Stimulated activated CD8-positive, alpha-beta memory T cell treated with anti-CD3 and anti-CD28 coated beads, Interleukin-15, amount 100 ng/mL, for 4 hours (primary cell): ENCODE measurements at regions not wholly inside any gene's neighbourhood (a gene's known extent, or its start where the extent isn't known, plus 50 kb on each side); places are given as distances from the start of the nearest gene placed in this dataset.
A peak's percentile ranks its signal among the peaks of the same experiment; 100 is the strongest.
"Not testable (repeated sequence)": the region's sequence is repeated elsewhere in the genome, so short reads cannot be mapped to it uniquely, and the experiment has no call there.

Experiments used
- DNase-seq, 2 donors: peaks; one replicate each; pipeline ENCODE4 v3.0.0-alpha.2; 2020; ENCODE audit warnings: low read depth in 2 of 2

- peak; percentile 8 to 30 for DNase-seq
Measured at GRCh38 chr4:9604031-9604892, 160.0 kb downstream of the DEFB131A start.

- not testable (repeated sequence) for DNase-seq
Measured at GRCh38 chr4:9604893-9605190, 160.6 kb downstream of the DEFB131A start.

GRCh38 chr4:9608300-9608699 is 164.1 kb downstream of the DEFB131A start:
- no peak for DNase-seq

- DNase-seq = not testable (repeated sequence)
Measured at GRCh38 chr4:9610321-9610720, 166.1 kb downstream of the DEFB131A start.

- no peak for DNase-seq
Measured at GRCh38 chr4:9611101-9611500, 166.9 kb downstream of the DEFB131A start.

GRCh38 chr4:9636411-9636810 is 145.0 kb upstream of the DRD5 start:
- DNase-seq = not testable (repeated sequence)

- DNase-seq = not testable (repeated sequence)
Measured at GRCh38 chr4:9659678-9660077, 121.8 kb upstream of the DRD5 start.

GRCh38 chr4:9660955-9661354 is 120.5 kb upstream of the DRD5 start:
- not testable (repeated sequence) for DNase-seq

GRCh38 chr4:9670725-9671124 is 110.7 kb upstream of the DRD5 start:
- DNase-seq = not testable (repeated sequence)

- DNase-seq = not testable (repeated sequence)
Measured at GRCh38 chr4:9677357-9677756, 104.1 kb upstream of the DRD5 start.

- no peak for DNase-seq
Measured at GRCh38 chr4:9679704-9680478, 101.5 kb upstream of the DRD5 start.

- not testable (repeated sequence) for DNase-seq
Measured at GRCh38 chr4:9683174-9683573, 98.3 kb upstream of the DRD5 start.

- not testable (repeated sequence) for DNase-seq
Measured at GRCh38 chr4:9685016-9685415, 96.4 kb upstream of the DRD5 start.

- DNase-seq = no peak
Measured at GRCh38 chr4:9685692-9686091, 95.7 kb upstream of the DRD5 start.

- not testable (repeated sequence) for DNase-seq
Measured at GRCh38 chr4:9690636-9691237, 90.7 kb upstream of the DRD5 start.

GRCh38 chr4:9691238-9692065 is 90.0 kb upstream of the DRD5 start:
- peak; percentile 76 to 80 for DNase-seq

GRCh38 chr4:9692791-9693491 is 88.5 kb upstream of the DRD5 start:
- not testable (repeated sequence) for DNase-seq

GRCh38 chr4:9694403-9694802 is 87.0 kb upstream of the DRD5 start:
- DNase-seq = not testable (repeated sequence)

GRCh38 chr4:9695994-9696393 is 85.4 kb upstream of the DRD5 start:
- not testable (repeated sequence) for DNase-seq

GRCh38 chr4:9696561-9696960 is 84.9 kb upstream of the DRD5 start:
- DNase-seq = not testable (repeated sequence)

GRCh38 chr4:9702019-9702418 is 79.4 kb upstream of the DRD5 start:
- DNase-seq = not testable (repeated sequence)
